ENCODE measurements at regions not wholly inside any gene's neighbourhood (a gene's known extent, or its start where the extent isn't known, plus 50 kb on each side); places are given as distances from the start of the nearest gene placed in this dataset.

DNA sequence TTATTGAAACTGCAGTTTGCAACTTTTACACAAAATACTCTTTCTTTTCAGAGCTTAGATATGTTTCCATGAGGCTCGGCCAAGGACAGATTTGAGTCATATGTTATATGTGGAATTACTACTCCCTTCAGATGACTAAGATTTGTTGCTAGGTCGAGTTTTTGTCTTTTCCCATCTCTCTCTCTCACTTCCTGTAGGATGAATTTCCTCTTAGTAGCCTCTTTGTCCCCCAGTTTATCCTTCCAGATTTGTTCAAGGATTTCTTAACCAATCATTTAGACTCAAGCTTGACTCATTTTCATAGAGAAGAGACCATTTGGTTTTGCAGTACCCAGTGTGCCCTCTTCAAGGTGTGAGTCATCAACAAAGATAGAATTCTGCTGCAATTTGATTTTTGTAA, 209.2 kb downstream of the GLUD2 start:
- H4K20me1 ChIP-seq (ENCODE audit: control insufficient read depth, insufficient read depth): no peaks in the 10 kb centered on the region
- no peaks in the 10 kb centered on the region for H3K36me3 ChIP-seq (ENCODE audit: control insufficient read depth in 2 of 2, insufficient read depth in 2 of 2, low read length in 1 of 2)
- ChIA-PET CTCF (interaction anchor here (1.0 to 1.6 kb wide), 4 partner anchors 66 to 466 kb away, joined by 3 to 6 read pairs (median 4); no protein-coding TSS in a partner anchor), RAD21 (ENCODE audit: unreplicated experiment) (no interaction called here), POLR2A (no interaction called here), SMC1A (ENCODE audit: uncharacterized antibody, unreplicated experiment) (interaction anchor here (1.0 to 2.5 kb wide), 3 partner anchors 14 to 42 kb away, joined by 3 to 5 read pairs (median 3); no protein-coding TSS in a partner anchor)
- FAIRE-seq: no peak
- 0% methylated on average over 2 of the region's 2 CpGs for WGBS (ENCODE audit: insufficient coverage, insufficient replicate concordance, low lambda C conversion rate, missing lambda C conversion rate)
- H3K27me3 ChIP-seq (replicated peaks in 1 of 2; ENCODE audit: control insufficient read depth in 2 of 2, insufficient read depth in 2 of 2, low read length in 1 of 2): no peaks in the 10 kb centered on the region
- intact Hi-C loops (cut with micrococcal nuclease; ENCODE audit: unreplicated experiment): no loop called here
- H3K4me2 ChIP-seq (ENCODE audit: control insufficient read depth, insufficient read depth): no peak overlapping the region
- in situ Hi-C loops (cut with MboI): no loop called here
- no peak overlapping the region for H2AFZ ChIP-seq (ENCODE audit: control insufficient read depth, low read depth, low read length)
- H3K4me1 ChIP-seq (ENCODE audit: control insufficient read depth, insufficient read depth, low read length): no peaks in the 10 kb centered on the region
- H3K27ac ChIP-seq (ENCODE audit: control insufficient read depth, insufficient read depth): no peak overlapping the region
- ATAC-seq: no peak
- DNase-seq (ENCODE audit: low read depth, low spot score): no peak
- no peaks in the 10 kb centered on the region for H3K9me3 ChIP-seq (replicated peaks; ENCODE audit: control insufficient read depth, insufficient read depth, low read length)
- H3K4me3 ChIP-seq: no peak overlapping the region
- no peaks in the 10 kb centered on the region for H3K79me2 ChIP-seq (ENCODE audit: control insufficient read depth, insufficient read depth, low read length)
- TF ChIP-seq ZNF274 (IDR thresholded peaks at IDR 0.05; ENCODE audit: insufficient read depth, insufficient read length) (no peak), SMAD5 (IDR thresholded peaks at IDR 0.05; ENCODE audit: low read depth) (no peak), JUND (IDR thresholded peaks at IDR 0.05; ENCODE audit: low read depth, low read length) (no peak), LARP7 (IDR thresholded peaks at IDR 0.05) (no peak), IKZF2 (IDR thresholded peaks at IDR 0.05) (no peak), YBX1 (IDR thresholded peaks at IDR 0.05) (no peak), TCF7 (IDR thresholded peaks at IDR 0.05; ENCODE audit: borderline replicate concordance) (no peak), TCF12 (IDR thresholded peaks at IDR 0.05; ENCODE audit: low read depth, low read length) (no peak), MTA3 (IDR thresholded peaks at IDR 0.05; ENCODE audit: borderline replicate concordance, low read length) (no peak), EZH2 (IDR thresholded peaks at IDR 0.05; ENCODE audit: borderline replicate concordance, control insufficient read depth, low read depth, low read length) (no peak), TAF1 (IDR thresholded peaks at IDR 0.05; ENCODE audit: borderline replicate concordance, low read depth, low read length) (no peak), CHD4 (IDR thresholded peaks at IDR 0.05) (no peak), NRF1 (conservative IDR thresholded peaks at IDR 0.05; ENCODE audit: low read depth, low read length) (no peak), ZNF24 (IDR thresholded peaks at IDR 0.05) (no peak), RAD51 (IDR thresholded peaks at IDR 0.05) (no peak)
- TF ChIP-seq, protein P1, sequence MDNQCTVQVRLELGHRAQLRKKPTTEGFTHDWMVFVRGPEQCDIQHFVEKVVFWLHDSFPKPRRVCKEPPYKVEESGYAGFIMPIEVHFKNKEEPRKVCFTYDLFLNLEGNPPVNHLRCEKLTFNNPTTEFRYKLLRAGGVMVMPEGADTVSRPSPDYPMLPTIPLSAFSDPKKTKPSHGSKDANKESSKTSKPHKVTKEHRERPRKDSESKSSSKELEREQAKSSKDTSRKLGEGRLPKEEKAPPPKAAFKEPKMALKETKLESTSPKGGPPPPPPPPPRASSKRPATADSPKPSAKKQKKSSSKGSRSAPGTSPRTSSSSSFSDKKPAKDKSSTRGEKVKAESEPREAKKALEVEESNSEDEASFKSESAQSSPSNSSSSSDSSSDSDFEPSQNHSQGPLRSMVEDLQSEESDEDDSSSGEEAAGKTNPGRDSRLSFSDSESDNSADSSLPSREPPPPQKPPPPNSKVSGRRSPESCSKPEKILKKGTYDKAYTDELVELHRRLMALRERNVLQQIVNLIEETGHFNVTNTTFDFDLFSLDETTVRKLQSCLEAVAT (IDR thresholded peaks at IDR 0.05): no peak
- TF ChIP-seq, protein P2, sequence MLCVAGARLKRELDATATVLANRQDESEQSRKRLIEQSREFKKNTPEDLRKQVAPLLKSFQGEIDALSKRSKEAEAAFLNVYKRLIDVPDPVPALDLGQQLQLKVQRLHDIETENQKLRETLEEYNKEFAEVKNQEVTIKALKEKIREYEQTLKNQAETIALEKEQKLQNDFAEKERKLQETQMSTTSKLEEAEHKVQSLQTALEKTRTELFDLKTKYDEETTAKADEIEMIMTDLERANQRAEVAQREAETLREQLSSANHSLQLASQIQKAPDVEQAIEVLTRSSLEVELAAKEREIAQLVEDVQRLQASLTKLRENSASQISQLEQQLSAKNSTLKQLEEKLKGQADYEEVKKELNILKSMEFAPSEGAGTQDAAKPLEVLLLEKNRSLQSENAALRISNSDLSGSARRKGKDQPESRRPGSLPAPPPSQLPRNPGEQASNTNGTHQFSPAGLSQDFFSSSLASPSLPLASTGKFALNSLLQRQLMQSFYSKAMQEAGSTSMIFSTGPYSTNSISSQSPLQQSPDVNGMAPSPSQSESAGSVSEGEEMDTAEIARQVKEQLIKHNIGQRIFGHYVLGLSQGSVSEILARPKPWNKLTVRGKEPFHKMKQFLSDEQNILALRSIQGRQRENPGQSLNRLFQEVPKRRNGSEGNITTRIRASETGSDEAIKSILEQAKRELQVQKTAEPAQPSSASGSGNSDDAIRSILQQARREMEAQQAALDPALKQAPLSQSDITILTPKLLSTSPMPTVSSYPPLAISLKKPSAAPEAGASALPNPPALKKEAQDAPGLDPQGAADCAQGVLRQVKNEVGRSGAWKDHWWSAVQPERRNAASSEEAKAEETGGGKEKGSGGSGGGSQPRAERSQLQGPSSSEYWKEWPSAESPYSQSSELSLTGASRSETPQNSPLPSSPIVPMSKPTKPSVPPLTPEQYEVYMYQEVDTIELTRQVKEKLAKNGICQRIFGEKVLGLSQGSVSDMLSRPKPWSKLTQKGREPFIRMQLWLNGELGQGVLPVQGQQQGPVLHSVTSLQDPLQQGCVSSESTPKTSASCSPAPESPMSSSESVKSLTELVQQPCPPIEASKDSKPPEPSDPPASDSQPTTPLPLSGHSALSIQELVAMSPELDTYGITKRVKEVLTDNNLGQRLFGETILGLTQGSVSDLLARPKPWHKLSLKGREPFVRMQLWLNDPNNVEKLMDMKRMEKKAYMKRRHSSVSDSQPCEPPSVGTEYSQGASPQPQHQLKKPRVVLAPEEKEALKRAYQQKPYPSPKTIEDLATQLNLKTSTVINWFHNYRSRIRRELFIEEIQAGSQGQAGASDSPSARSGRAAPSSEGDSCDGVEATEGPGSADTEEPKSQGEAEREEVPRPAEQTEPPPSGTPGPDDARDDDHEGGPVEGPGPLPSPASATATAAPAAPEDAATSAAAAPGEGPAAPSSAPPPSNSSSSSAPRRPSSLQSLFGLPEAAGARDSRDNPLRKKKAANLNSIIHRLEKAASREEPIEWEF (IDR thresholded peaks at IDR 0.05; ENCODE audit: insufficient replicate concordance, low read depth, low read length): no peak
- TF ChIP-seq, protein P3, sequence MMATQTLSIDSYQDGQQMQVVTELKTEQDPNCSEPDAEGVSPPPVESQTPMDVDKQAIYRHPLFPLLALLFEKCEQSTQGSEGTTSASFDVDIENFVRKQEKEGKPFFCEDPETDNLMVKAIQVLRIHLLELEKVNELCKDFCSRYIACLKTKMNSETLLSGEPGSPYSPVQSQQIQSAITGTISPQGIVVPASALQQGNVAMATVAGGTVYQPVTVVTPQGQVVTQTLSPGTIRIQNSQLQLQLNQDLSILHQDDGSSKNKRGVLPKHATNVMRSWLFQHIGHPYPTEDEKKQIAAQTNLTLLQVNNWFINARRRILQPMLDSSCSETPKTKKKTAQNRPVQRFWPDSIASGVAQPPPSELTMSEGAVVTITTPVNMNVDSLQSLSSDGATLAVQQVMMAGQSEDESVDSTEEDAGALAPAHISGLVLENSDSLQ (IDR thresholded peaks at IDR 0.05): no peak
- H3K9ac ChIP-seq (ENCODE audit: control insufficient read depth, insufficient read depth, low read length): no peak overlapping the region
- BruUV-seq (replicated peaks): no TSS peak

Measured in GM12878 (cell line).